IMR-90 (cell line): ENCODE measurements at regions not wholly inside any gene's neighbourhood (a gene's known extent, or its start where the extent isn't known, plus 50 kb on each side); places are given as distances from the start of the nearest gene placed in this dataset.

Experiments
- ATAC-seq: fragments of 200-7000 bp; cut with Tn5 transposase; 2 replicates; pipeline ENCODE4 v1.9.1; 2020; ENCODE audit warnings: low read depth, mild to moderate bottlenecking, moderate library complexity
- BruUV-seq: library from RNA; stranded (reverse); fragments of 400-500 nt; replicated peaks from 2 replicates; lab custom pipeline; 2021; lab: Mats Ljungman, UMichigan
- CTCF ChIA-PET: fragments of 300-600 bp; formaldehyde crosslinking; extraction: SDS; loops from one replicate; lab custom pipeline; 2021; ENCODE audit warnings: antibody characterized with exemption; lab: Yijun Ruan, JAX
- POLR2A ChIA-PET: fragments of 300-600 bp; sonication (Branson Sonifier 250); formaldehyde crosslinking; loops from one replicate; lab custom pipeline; 2022; ENCODE audit warnings: antibody characterized with exemption; ENCODE audit not compliant: unreplicated experiment; lab: Charles Lee
- DNase-seq: peaks from one replicate; pipeline ENCODE4 v3.0.0; 2013
- H2AFZ ChIP-seq: replicated peaks from 2 replicates; pipeline ENCODE3; 2013; ENCODE audit warnings: low read length, mild to moderate bottlenecking; ENCODE audit not compliant: poor library complexity
- H2AK5ac ChIP-seq: 2 replicates; pipeline ENCODE4 v1.6.1; 2013; ENCODE audit warnings: low read depth, low read length, inconsistent platforms
- H2AK9ac ChIP-seq: replicated peaks from 2 replicates; pipeline ENCODE3; 2013; ENCODE audit warnings: mild to moderate bottlenecking, low read depth, low read length, moderate library complexity; ENCODE audit not compliant: poor library complexity
- H2BK120ac ChIP-seq: 2 replicates; pipeline ENCODE4 v1.6.1; 2013; ENCODE audit warnings: low read depth, low read length, inconsistent platforms
- H2BK15ac ChIP-seq: 3 replicates; pipeline ENCODE4 v1.6.1; 2013; ENCODE audit warnings: low read depth, low read length, inconsistent platforms
- H2BK20ac ChIP-seq: 2 replicates; pipeline ENCODE4 v1.6.1; 2013; ENCODE audit warnings: low read depth, mild to moderate bottlenecking, inconsistent platforms, low read length, moderate library complexity
- H2BK5ac ChIP-seq: 2 replicates; pipeline ENCODE4 v1.6.1; 2013; ENCODE audit warnings: mild to moderate bottlenecking, low read depth, low read length, inconsistent platforms; ENCODE audit not compliant: poor library complexity, severe bottlenecking
- H3K14ac ChIP-seq: replicated peaks from 2 replicates; pipeline ENCODE4 v1.6.1; 2013; ENCODE audit warnings: low read depth, low read length, inconsistent platforms
- H3K18ac ChIP-seq: 2 replicates; pipeline ENCODE4 v1.6.1; 2013; ENCODE audit warnings: low read depth, low read length, control low read depth
- H3K23ac ChIP-seq: 2 replicates; pipeline ENCODE4 v1.6.1; 2013; ENCODE audit warnings: low read depth, low read length, inconsistent platforms
- H3K27ac ChIP-seq: 2 replicates; pipeline ENCODE4 v1.5.1; 2013; ENCODE audit warnings: mild to moderate bottlenecking, control low read depth, low read length; ENCODE audit not compliant: insufficient read depth
- H3K27me3 ChIP-seq: 2 replicates; pipeline ENCODE4 v1.6.1; 2013; ENCODE audit warnings: low read length; ENCODE audit not compliant: control insufficient read depth, insufficient read depth
- H3K36me3 ChIP-seq: 2 replicates; pipeline ENCODE4 v1.6.1; 2013; ENCODE audit warnings: low read length, mixed read lengths; ENCODE audit not compliant: control insufficient read depth, insufficient read depth
- H3K4ac ChIP-seq: 2 replicates; pipeline ENCODE4 v1.6.1; 2013; ENCODE audit warnings: low read depth, low read length, inconsistent platforms
- H3K4me1 ChIP-seq: 2 replicates; pipeline ENCODE4 v1.6.1; 2013; ENCODE audit warnings: low read length, mixed read lengths; ENCODE audit not compliant: control insufficient read depth, insufficient read depth
- H3K4me2 ChIP-seq: 2 replicates; pipeline ENCODE4 v1.6.1; 2013; ENCODE audit warnings: low read depth, mild to moderate bottlenecking, control low read depth, low read length, moderate library complexity
- H3K4me3 ChIP-seq: 2 replicates; pipeline ENCODE4 v1.5.1; 2013; ENCODE audit warnings: low read depth, mild to moderate bottlenecking, control low read depth, low read length, moderate library complexity; ENCODE audit not compliant: insufficient read depth
- H3K56ac ChIP-seq: 2 replicates; pipeline ENCODE4 v1.6.1; 2013; ENCODE audit warnings: low read length, inconsistent platforms; ENCODE audit not compliant: insufficient read depth; ENCODE audit errors: extremely low read depth
- H3K79me1 ChIP-seq, 2 experiments: 2 replicates each; pipeline ENCODE4 v1.6.1; 2013; ENCODE audit warnings: low read length in 2 of 2, inconsistent platforms in 1 of 2, low read depth in 1 of 2
- H3K9ac ChIP-seq: 2 replicates; pipeline ENCODE4 v1.6.1; 2013; ENCODE audit warnings: low read depth, low read length, control low read depth
- H3K9me1 ChIP-seq: 2 replicates; pipeline ENCODE4 v1.6.1; 2013; ENCODE audit warnings: low read length, inconsistent platforms; ENCODE audit not compliant: insufficient read depth
- H3K9me3 ChIP-seq: 2 replicates; pipeline ENCODE4 v1.6.1; 2013; ENCODE audit warnings: low read length; ENCODE audit not compliant: control insufficient read depth, insufficient read depth
- H4K20me1 ChIP-seq: 2 replicates; pipeline ENCODE4 v1.6.1; 2013; ENCODE audit warnings: low read length, inconsistent platforms; ENCODE audit not compliant: insufficient read depth
- H4K5ac ChIP-seq: 2 replicates; pipeline ENCODE4 v1.6.1; 2013; ENCODE audit warnings: mild to moderate bottlenecking, low read depth, low read length, control low read depth
- H4K8ac ChIP-seq, 2 experiments: 2 replicates each; pipeline ENCODE4 v1.6.1; 2013; ENCODE audit warnings: low read depth in 2 of 2, low read length in 2 of 2, control low read depth in 1 of 2, inconsistent platforms in 1 of 2
- H4K91ac ChIP-seq: 2 replicates; pipeline ENCODE4 v1.6.1; 2013; ENCODE audit warnings: low read depth, low read length, inconsistent platforms; ENCODE audit not compliant: insufficient read depth
- BHLHE40 ChIP-seq: fragments of 150-350 bp; IDR thresholded peaks from 2 replicates; pipeline ENCODE4 v1.6.1; 2016; ENCODE audit warnings: mild to moderate bottlenecking, low read depth, low read length
- CEBPB ChIP-seq: IDR thresholded peaks from 2 replicates; pipeline ENCODE4 v1.6.1; 2012; ENCODE audit warnings: low read depth, low read length, improper control_type of control experiment
- MAZ ChIP-seq: IDR thresholded peaks from 2 replicates; pipeline ENCODE4 v1.6.1; 2012; ENCODE audit warnings: low read depth, mild to moderate bottlenecking, low read length, improper control_type of control experiment, moderate library complexity, borderline replicate concordance
- POLR2A ChIP-seq: IDR thresholded peaks from 2 replicates; pipeline ENCODE4 v1.6.1; 2012; ENCODE audit warnings: mild to moderate bottlenecking, low read depth, low read length
- RFX5 ChIP-seq: IDR thresholded peaks from 2 replicates; pipeline ENCODE4 v1.8.0; 2012; ENCODE audit warnings: low read depth, mild to moderate bottlenecking, low read length, moderate library complexity
- SMC3 ChIP-seq: fragments of 150-350 bp; IDR thresholded peaks from 2 replicates; pipeline ENCODE4 v1.6.1; 2016; ENCODE audit warnings: low read depth, mild to moderate bottlenecking, antibody characterized with exemption, low read length, moderate library complexity
- USF2 ChIP-seq: fragments of 150-350 bp; IDR thresholded peaks from 2 replicates; pipeline ENCODE4 v1.6.1; 2017; ENCODE audit warnings: mild to moderate bottlenecking, antibody characterized with exemption, low read length, low read depth
- WGBS, 2 experiments: methylation state at CpG; one replicate each; pipeline versions ENCODE4 v1.1.5 to v1.1.7; 2013; ENCODE audit warnings: missing lambda C conversion rate in 2 of 2; ENCODE audit not compliant: insufficient read length in 1 of 2; ENCODE audit errors: extremely low coverage in 2 of 2; 5-methylcytosine and 5-hydroxymethylcytosine counted together
- dilution Hi-C: fragments of 300-500 bp; cut with HindIII; formaldehyde crosslinking; loops from one replicate; pipeline ENCODE4 v1.14.3; 2018; ENCODE audit warnings: low sequenced_read_pairs; ENCODE audit not compliant: unreplicated experiment
- in situ Hi-C: fragments of 300-500 bp; cut with MboI; formaldehyde crosslinking; loops from 3 replicates; pipeline ENCODE4 v1.14.3; 2019; ENCODE audit warnings: low sequenced_read_pairs, inconsistent platforms, mixed read lengths
- intact Hi-C: fragments of 100-400 bp; cut with micrococcal nuclease; formaldehyde crosslinking; loops from 2 replicates; pipeline ENCODE4 v1.10.0; 2022
- TF ChIP-seq, protein P1 (sequence below): fragments of 150-350 bp; IDR thresholded peaks from 2 replicates; pipeline ENCODE4 v1.6.1; 2016; ENCODE audit warnings: low read depth, mild to moderate bottlenecking, low read length, moderate library complexity, borderline replicate concordance
- TF ChIP-seq, protein P2 (sequence below): conservative IDR thresholded peaks from 2 replicates; pipeline ENCODE4 v1.5.1; 2012; ENCODE audit warnings: mild to moderate bottlenecking, low read depth, low read length, improper control_type of control experiment

- Histone ChIP-seq H4K20me1 (no peaks in the 10 kb centered on the region), H3K23ac (peak overlapping the region; percentile 83; the same call in 1 of the 2 replicates), H3K9me1 (0 out of 2 replicates have a peak, but pooled peaks cover 6% of the 10 kb centered on the region), H2AK9ac (peak overlapping the region; percentile 93), H3K27me3 (no peaks in the 10 kb centered on the region), H4K5ac (peak overlapping the region; percentile 65), H3K9me3 (no peaks in the 10 kb centered on the region), H4K8ac (peak overlapping the region in 1 of 2 experiments; percentile 55; a peak in 2 of 4 replicates), H3K4me2 (peak overlapping the region; percentile 91), H2BK20ac (peak overlapping the region; percentile 33; the same call in 1 of the 2 replicates), H2BK120ac (0 out of 2 replicates have a peak overlapping the region, but pooled peaks have one; percentile 36), H2AFZ (peak overlapping the region; percentile 96), H3K56ac (no peak overlapping the region), H3K14ac (peak overlapping the region; percentile 48; the same call in 1 of the 2 replicates), H4K91ac (no peak overlapping the region), H3K4me1 (peaks cover 5% of the 10 kb centered on the region), H3K4me3 (peak overlapping the region; percentile 95), H2AK5ac (no peak overlapping the region), H3K27ac (no peak overlapping the region), H2BK5ac (no peak overlapping the region), H3K79me1 (peaks cover 11 to 26% of the 10 kb centered on the region in 2 experiments; a peak in 3 of 4 replicates), H3K18ac (no peak overlapping the region), H2BK15ac (no peak overlapping the region), H3K9ac (no peak overlapping the region), H3K4ac (peak overlapping the region; percentile 78; the same call in 1 of the 2 replicates), H3K36me3 (no peaks in the 10 kb centered on the region)
- ChIA-PET CTCF (no interaction called here), POLR2A (no interaction called here)
- WGBS, 2 experiments: 50% methylated on average over 5 of the region's 12 CpGs; no CpG with 5 or more reads in 1 of the 2 experiments
- in situ Hi-C loops (loop anchor here (10.0 kb wide), 2 partner anchors 129 to 1489 kb away; no protein-coding TSS in a partner anchor), intact Hi-C loops (loop anchor here (2.0 to 10.0 kb wide), 3 partner anchors 35 to 489 kb away; no protein-coding TSS in a partner anchor), dilution Hi-C loops (no loop called here)
- ATAC-seq: no peak
- DNase-seq: no peak
- TF ChIP-seq, protein P1, sequence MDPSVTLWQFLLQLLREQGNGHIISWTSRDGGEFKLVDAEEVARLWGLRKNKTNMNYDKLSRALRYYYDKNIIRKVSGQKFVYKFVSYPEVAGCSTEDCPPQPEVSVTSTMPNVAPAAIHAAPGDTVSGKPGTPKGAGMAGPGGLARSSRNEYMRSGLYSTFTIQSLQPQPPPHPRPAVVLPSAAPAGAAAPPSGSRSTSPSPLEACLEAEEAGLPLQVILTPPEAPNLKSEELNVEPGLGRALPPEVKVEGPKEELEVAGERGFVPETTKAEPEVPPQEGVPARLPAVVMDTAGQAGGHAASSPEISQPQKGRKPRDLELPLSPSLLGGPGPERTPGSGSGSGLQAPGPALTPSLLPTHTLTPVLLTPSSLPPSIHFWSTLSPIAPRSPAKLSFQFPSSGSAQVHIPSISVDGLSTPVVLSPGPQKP: no peak
- TF ChIP-seq RFX5: no peak
- no peak for TF ChIP-seq CEBPB
- no peak for TF ChIP-seq SMC3
- TF ChIP-seq POLR2A: no peak
- no peak for TF ChIP-seq BHLHE40
- TF ChIP-seq, protein P2, sequence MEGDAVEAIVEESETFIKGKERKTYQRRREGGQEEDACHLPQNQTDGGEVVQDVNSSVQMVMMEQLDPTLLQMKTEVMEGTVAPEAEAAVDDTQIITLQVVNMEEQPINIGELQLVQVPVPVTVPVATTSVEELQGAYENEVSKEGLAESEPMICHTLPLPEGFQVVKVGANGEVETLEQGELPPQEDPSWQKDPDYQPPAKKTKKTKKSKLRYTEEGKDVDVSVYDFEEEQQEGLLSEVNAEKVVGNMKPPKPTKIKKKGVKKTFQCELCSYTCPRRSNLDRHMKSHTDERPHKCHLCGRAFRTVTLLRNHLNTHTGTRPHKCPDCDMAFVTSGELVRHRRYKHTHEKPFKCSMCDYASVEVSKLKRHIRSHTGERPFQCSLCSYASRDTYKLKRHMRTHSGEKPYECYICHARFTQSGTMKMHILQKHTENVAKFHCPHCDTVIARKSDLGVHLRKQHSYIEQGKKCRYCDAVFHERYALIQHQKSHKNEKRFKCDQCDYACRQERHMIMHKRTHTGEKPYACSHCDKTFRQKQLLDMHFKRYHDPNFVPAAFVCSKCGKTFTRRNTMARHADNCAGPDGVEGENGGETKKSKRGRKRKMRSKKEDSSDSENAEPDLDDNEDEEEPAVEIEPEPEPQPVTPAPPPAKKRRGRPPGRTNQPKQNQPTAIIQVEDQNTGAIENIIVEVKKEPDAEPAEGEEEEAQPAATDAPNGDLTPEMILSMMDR: no peak
- TF ChIP-seq USF2: no peak
- TF ChIP-seq MAZ: no peak
- TSS peak; percentile 19 for BruUV-seq
These were observed 123.3 kb upstream of the DPYD start for GRCh38 chr1:98044071-98044697.
